ENCODE measurements at regions not wholly inside any gene's neighbourhood (a gene's known extent, or its start where the extent isn't known, plus 50 kb on each side); places are given as distances from the start of the nearest gene placed in this dataset.

- Histone ChIP-seq H3K27me3 (ENCODE audit: low read length) (peaks cover 39% of the 10 kb centered on the region), H3K79me2 (ENCODE audit: low read length) (no peaks in the 10 kb centered on the region), H3F3A (ENCODE audit: low read length, unreplicated experiment) (no peaks in the 10 kb centered on the region), H3K9me2 (replicated peaks; ENCODE audit: low read length) (no peaks in the 10 kb centered on the region), H2AFZ (ENCODE audit: low read length) (no peak overlapping the region), H3K36me3 (ENCODE audit: low read depth, low read length) (no peaks in the 10 kb centered on the region), H3K27ac (ENCODE audit: low read length) (no peak overlapping the region), H3K4me1 (ENCODE audit: insufficient read depth, low read length) (no peaks in the 10 kb centered on the region), H3K9me3 (ENCODE audit: low read length) (peaks cover 9% of the 10 kb centered on the region; the same call in 1 of the 2 replicates), H4K20me1 (ENCODE audit: low read length) (no peaks in the 10 kb centered on the region), H3K4me3 (ENCODE audit: low read length) (no peak overlapping the region), H3K9ac (ENCODE audit: low read length) (no peak overlapping the region), H3K4me2 (ENCODE audit: low read length) (no peak overlapping the region)
- BruUV-seq (replicated peaks): no TSS peak
- no peak for DNase-seq
- CTCF ChIA-PET: no interaction called here
- POLR2A ChIA-PET (ENCODE audit: unreplicated experiment): no interaction called here
- intact Hi-C loops (cut with micrococcal nuclease): no loop called here
- TF ChIP-seq CTCF (conservative IDR thresholded peaks at IDR 0.05; ENCODE audit: low read depth, low read length) (no peak), EZH2phosphoT487 (IDR thresholded peaks at IDR 0.05; ENCODE audit: borderline replicate concordance, low read length) (no peak), EZH2 (IDR thresholded peaks at IDR 0.05; ENCODE audit: low read length, unreplicated experiment) (no peak)
- no peak for ATAC-seq
Measured at GRCh38 chr11:60641940-60642339, 57.5 kb upstream of the MS4A8 start.

GRCh38 chr11:60647087-60647486 is 52.3 kb upstream of the MS4A8 start:
- Histone ChIP-seq H3K4me3 (ENCODE audit: low read length) (no peak overlapping the region), H3K27ac (ENCODE audit: low read length) (no peak overlapping the region), H4K20me1 (ENCODE audit: low read length) (no peaks in the 10 kb centered on the region), H3K27me3 (ENCODE audit: low read length) (peaks cover 10% of the 10 kb centered on the region), H3K79me2 (ENCODE audit: low read length) (no peaks in the 10 kb centered on the region), H3K9me2 (replicated peaks; ENCODE audit: low read length) (no peaks in the 10 kb centered on the region), H3K36me3 (ENCODE audit: low read depth, low read length) (no peaks in the 10 kb centered on the region), H3F3A (ENCODE audit: low read length, unreplicated experiment) (no peaks in the 10 kb centered on the region), H3K4me2 (ENCODE audit: low read length) (no peak overlapping the region), H2AFZ (ENCODE audit: low read length) (no peak overlapping the region), H3K9ac (ENCODE audit: low read length) (no peak overlapping the region), H3K9me3 (ENCODE audit: low read length) (peaks cover 15% of the 10 kb centered on the region), H3K4me1 (ENCODE audit: insufficient read depth, low read length) (no peaks in the 10 kb centered on the region)
- CTCF ChIA-PET: no interaction called here
- no peak for ATAC-seq
- BruUV-seq (replicated peaks): no TSS peak
- DNase-seq: no peak
- intact Hi-C loops (cut with micrococcal nuclease): no loop called here
- TF ChIP-seq CTCF (conservative IDR thresholded peaks at IDR 0.05; ENCODE audit: low read depth, low read length): no peak
- no peak for TF ChIP-seq EZH2phosphoT487 (IDR thresholded peaks at IDR 0.05; ENCODE audit: borderline replicate concordance, low read length)
- no peak for TF ChIP-seq EZH2 (IDR thresholded peaks at IDR 0.05; ENCODE audit: low read length, unreplicated experiment)
- POLR2A ChIA-PET (ENCODE audit: unreplicated experiment): no interaction called here
